HepG2 (cell line): ENCODE measurements at regions not wholly inside any gene's neighbourhood (a gene's known extent, or its start where the extent isn't known, plus 50 kb on each side); places are given as distances from the start of the nearest gene placed in this dataset.

Experiments used
- ATAC-seq: fragments of 200-7000 bp; cut with Tn5 transposase; 3 replicates; pipeline ENCODE4 v1.9.1; 2020; ENCODE audit warnings: mild to moderate bottlenecking, moderate library complexity
- BruUV-seq: library from RNA; stranded (reverse); fragments of 400-500 nt; replicated peaks from 2 replicates; lab custom pipeline; 2021; lab: Mats Ljungman, UMichigan
- CTCF ChIA-PET: fragments of 300-600 bp; formaldehyde crosslinking; extraction: SDS; loops from one replicate; lab custom pipeline; 2021; ENCODE audit warnings: low total read pairs, inconsistent platforms, low intra/inter-chr PET ratio; lab: Yijun Ruan, JAX
- POLR2A ChIA-PET: fragments of 350-600 bp; sonication (Branson Sonifier 250); formaldehyde crosslinking; loops from one replicate; lab custom pipeline; 2020; ENCODE audit warnings: antibody characterized with exemption, inconsistent platforms; lab: Yijun Ruan, JAX
- DNase-seq: peaks from one replicate; pipeline ENCODE4 v3.0.0-alpha.2; 2015; ENCODE audit warnings: low spot score
- FAIRE-seq: peaks from 3 replicates; lab custom pipeline; 2011; peaks lifted over from hg19 to GRCh38; lab: Jason Lieb, UNC
- H2AFZ ChIP-seq: one replicate; pipeline ENCODE4 v1.6.1; 2011; ENCODE audit warnings: low read length, inconsistent platforms
- H3K27ac ChIP-seq: fragments of 300-600 bp; 3 replicates; pipeline ENCODE4 v1.8.0; 2011; ENCODE audit warnings: mixed run types, mild to moderate bottlenecking, mixed read lengths, low read length, inconsistent platforms; ENCODE audit not compliant: insufficient read depth; ENCODE audit errors: extremely low read length
- H3K27me3 ChIP-seq, 2 experiments: fragments of 200-600 bp in 1 of 2; 2 replicates in 1 of 2; 3 replicates in 1 of 2; pipeline versions ENCODE4 v1.6.0 to v1.8.0; 2011; ENCODE audit warnings: low read length in 2 of 2, mild to moderate bottlenecking in 2 of 2, moderate library complexity in 2 of 2, inconsistent platforms in 1 of 2; ENCODE audit not compliant: insufficient read depth in 2 of 2, control insufficient read depth in 1 of 2
- H3K36me3 ChIP-seq, 2 experiments: fragments of 200-600 bp in 1 of 2; replicated peaks in 1 of 2; 2 replicates in 1 of 2; 3 replicates in 1 of 2; pipeline versions ENCODE4 v1.5.1 to v1.8.0; 2011; ENCODE audit warnings: low read length in 2 of 2, inconsistent platforms in 1 of 2; ENCODE audit not compliant: insufficient read depth in 2 of 2, control insufficient read depth in 1 of 2
- H3K4me1 ChIP-seq: 2 replicates; pipeline ENCODE4 v1.5.1; 2012; ENCODE audit warnings: low read length, inconsistent platforms; ENCODE audit not compliant: insufficient read depth
- H3K4me2 ChIP-seq: 2 replicates; pipeline ENCODE4 v1.6.0; 2011; ENCODE audit warnings: low read depth, low read length, inconsistent platforms
- H3K4me3 ChIP-seq, 3 experiments: fragments of 200-600 bp in 1 of 3; sonication (generic), shearing (Covaris generic) in 1 of 3; replicated peaks in 1 of 3; 2 replicates each; pipeline ENCODE4 v1.5.1; 2011 to 2016; ENCODE audit warnings: low read length in 3 of 3, inconsistent platforms in 2 of 3, low read depth in 2 of 3, mild to moderate bottlenecking in 2 of 3, control low read depth in 1 of 3, mixed read lengths in 1 of 3; ENCODE audit not compliant: insufficient read depth in 1 of 3
- H3K79me2 ChIP-seq: one replicate; pipeline ENCODE4 v1.6.1; 2011; ENCODE audit warnings: low read length, inconsistent platforms; ENCODE audit not compliant: insufficient read depth
- H3K9ac ChIP-seq: 2 replicates; pipeline ENCODE4 v1.6.0; 2011; ENCODE audit warnings: mild to moderate bottlenecking, low read depth, low read length, inconsistent platforms; ENCODE audit not compliant: insufficient read depth
- H3K9me3 ChIP-seq: 2 replicates; pipeline ENCODE4 v1.5.1; 2012; ENCODE audit warnings: mild to moderate bottlenecking, low read length
- H4K20me1 ChIP-seq: 2 replicates; pipeline ENCODE4 v1.6.0; 2011; ENCODE audit warnings: inconsistent platforms, mild to moderate bottlenecking, low read length, moderate library complexity; ENCODE audit not compliant: insufficient read depth
- ARID3A ChIP-seq: IDR thresholded peaks from 2 replicates; pipeline ENCODE4 v1.6.1; 2012; ENCODE audit warnings: low read depth, low read length, improper control_type of control experiment
- CEBPG ChIP-seq: IDR thresholded peaks from 2 replicates; pipeline ENCODE4 v1.6.1; 2016
- CREB1 ChIP-seq, 2 experiments: fragments of 450-650 bp in 1 of 2; IDR thresholded peaks; 2 replicates each; pipeline ENCODE4 v1.6.1; 2016 to 2017; ENCODE audit warnings: control low read depth in 1 of 2, mild to moderate bottlenecking in 1 of 2, missing compliant biosample characterization in 1 of 2, missing genetic modification characterization in 1 of 2
- EED ChIP-seq: sonication (generic); formaldehyde crosslinking; IDR thresholded peaks from 2 replicates; pipeline ENCODE4 v1.5.0; 2020; ENCODE audit warnings: mild to moderate bottlenecking, missing genetic modification reagents
- GATAD2A ChIP-seq: IDR thresholded peaks from 2 replicates; pipeline ENCODE4 v1.6.1; 2016
- HCFC1 ChIP-seq: fragments of 150-350 bp; IDR thresholded peaks from 2 replicates; pipeline ENCODE4 v1.6.1; 2014; ENCODE audit warnings: low read depth, low read length
- HDAC2 ChIP-seq: sonication (generic); formaldehyde crosslinking; IDR thresholded peaks from 2 replicates; pipeline ENCODE4 v1.4.0; 2020; ENCODE audit warnings: missing genetic modification reagents
- HNF4A ChIP-seq: sonication (generic); formaldehyde crosslinking; IDR thresholded peaks from 2 replicates; pipeline ENCODE4 v1.4.0; 2020; ENCODE audit warnings: missing genetic modification reagents
- JARID2 ChIP-seq: sonication (generic); formaldehyde crosslinking; IDR thresholded peaks from 2 replicates; pipeline ENCODE4 v1.8.1; 2023; ENCODE audit warnings: missing genetic modification reagents, inconsistent platforms; ENCODE audit not compliant: insufficient replicate concordance
- KLF15 ChIP-seq: sonication (generic); formaldehyde crosslinking; IDR thresholded peaks from 2 replicates; pipeline ENCODE4 v1.8.1; 2023; ENCODE audit warnings: borderline replicate concordance, mild to moderate bottlenecking, inconsistent platforms, missing genetic modification reagents, mixed read lengths
- PAWR ChIP-seq: sonication (generic); formaldehyde crosslinking; IDR thresholded peaks from 2 replicates; pipeline ENCODE4 v1.4.0; 2020; ENCODE audit warnings: missing genetic modification reagents, mild to moderate bottlenecking, borderline replicate concordance
- PLSCR1 ChIP-seq: sonication (generic); formaldehyde crosslinking; IDR thresholded peaks from 2 replicates; pipeline ENCODE4 v1.5.0; 2020; ENCODE audit warnings: missing genetic modification reagents, mild to moderate bottlenecking, borderline replicate concordance
- SOX5 ChIP-seq: IDR thresholded peaks from 2 replicates; pipeline ENCODE4 v1.6.1; 2016; ENCODE audit warnings: borderline replicate concordance
- TFE3 ChIP-seq: IDR thresholded peaks from 2 replicates; pipeline ENCODE4 v1.6.1; 2016
- ZNF44 ChIP-seq: sonication (generic); formaldehyde crosslinking; IDR thresholded peaks from 2 replicates; pipeline ENCODE4 v1.5.1; 2020; ENCODE audit warnings: mild to moderate bottlenecking, missing genetic modification reagents
- ZNF672 ChIP-seq: sonication (generic); formaldehyde crosslinking; IDR thresholded peaks from 2 replicates; pipeline ENCODE4 v1.8.1; 2022; ENCODE audit warnings: missing genetic modification reagents
- WGBS: methylation state at CpG from one replicate; pipeline ENCODE4 v1.1.6; 2017; ENCODE audit warnings: low lambda C conversion rate; 5-methylcytosine and 5-hydroxymethylcytosine counted together
- in situ Hi-C: cut with HindIII; loops from 2 replicates; pipeline ENCODE4 v1.10.0; 2017; ENCODE audit warnings: low pct_unique_long_range_greater_than_20kb; ENCODE audit not compliant: extremely low pct_ligation_motif_present
- intact Hi-C: fragments of 100-400 bp; cut with micrococcal nuclease; formaldehyde crosslinking; loops from one replicate; pipeline ENCODE4 v1.10.0; 2022; ENCODE audit not compliant: unreplicated experiment

- peak; percentile 52 for TF ChIP-seq GATAD2A
- 0 out of 2 replicates have a peak, but pooled peaks have one; percentile 25 for TF ChIP-seq HNF4A (CRISPR knock-in tag)
- TF ChIP-seq ZNF672, result no peak
- TF ChIP-seq CREB1 (IDR thresholded peaks at IDR 0.05), result peak; percentile 48
- peak; percentile 35; the same call in 1 of the 2 replicates for TF ChIP-seq CREB1 (CRISPR knock-in tag; IDR thresholded peaks at IDR 0.05)
- TF ChIP-seq HDAC2 (CRISPR knock-in tag), result 0 out of 2 replicates have a peak, but pooled peaks have one; percentile 17
- TF ChIP-seq SOX5 (CRISPR knock-in tag), result peak; percentile 58; the same call in 1 of the 2 replicates
- TF ChIP-seq, all 625 proteins: peak for 28
Measured at GRCh38 chr7:26965724-26966123, 101.3 kb upstream of the SKAP2 start (continued).

- intact Hi-C loops (no loop called here), in situ Hi-C loops (no loop called here)
- Histone ChIP-seq H3K9ac (no peak overlapping the region), H3K27ac (no peak overlapping the region), H3K4me1 (peaks cover 31% of the 10 kb centered on the region), H3K4me2 (no peak overlapping the region), H3K36me3 (no peaks in the 10 kb centered on the region), H3K4me3 (no peak overlapping the region), H4K20me1 (no peaks in the 10 kb centered on the region), H3K27me3 (no peaks in the 10 kb centered on the region), H3K79me2 (no peaks in the 10 kb centered on the region), H2AFZ (no peak overlapping the region), H3K9me3 (no peaks in the 10 kb centered on the region)
- ChIA-PET POLR2A (no interaction called here), CTCF (no interaction called here)
- BruUV-seq, result no TSS peak
- no peak for ATAC-seq
- 91% methylated on average over 2 of the region's 2 CpGs for WGBS
- no peak for DNase-seq
- FAIRE-seq, result no peak
- TF ChIP-seq ARID3A (no peak), ZNF44 (CRISPR knock-in tag) (no peak), PAWR (CRISPR knock-in tag) (no peak), CEBPG (CRISPR knock-in tag) (no peak), HCFC1 (no peak), PLSCR1 (CRISPR knock-in tag) (no peak), TFE3 (CRISPR knock-in tag) (no peak), JARID2 (CRISPR knock-in tag) (no peak), KLF15 (no peak), EED (CRISPR knock-in tag) (no peak)
Measured at GRCh38 chr7:26964156-26964808, 99.9 kb upstream of the SKAP2 start.
